C4-2B (cell line): ENCODE measurements at regions not wholly inside any gene's neighbourhood (a gene's known extent, or its start where the extent isn't known, plus 50 kb on each side); places are given as distances from the start of the nearest gene placed in this dataset.

Source experiments
- ZFX ChIP-seq: fragments of 450-650 bp; IDR thresholded peaks from 2 replicates; pipeline ENCODE4 v1.6.1; 2017
- TF ChIP-seq, protein P1 (sequence below): fragments of 450-650 bp; conservative IDR thresholded peaks from 2 replicates; pipeline ENCODE4 v1.5.1; 2017; ENCODE audit warnings: mild to moderate bottlenecking

DNA sequence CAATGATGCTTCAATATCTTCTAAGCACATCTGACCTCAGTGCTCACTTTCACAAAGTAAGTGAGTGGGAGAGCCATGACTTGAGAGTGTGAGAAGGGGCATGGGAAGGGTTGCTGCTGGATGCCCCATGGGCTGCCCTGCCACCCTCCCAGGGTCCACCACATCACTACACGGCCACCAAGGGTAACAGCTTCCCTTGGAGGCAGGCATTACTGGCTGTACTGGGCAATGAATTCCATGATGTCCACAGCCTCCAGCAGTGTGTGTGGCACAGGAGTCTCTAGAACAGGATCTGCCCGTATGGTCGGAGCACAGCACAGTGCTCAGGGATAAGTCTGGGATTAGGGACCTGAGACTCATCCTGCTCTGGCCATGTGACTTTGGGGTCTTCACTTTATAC is 481.0 kb upstream of the MYT1L start:
- TF ChIP-seq, protein P1, sequence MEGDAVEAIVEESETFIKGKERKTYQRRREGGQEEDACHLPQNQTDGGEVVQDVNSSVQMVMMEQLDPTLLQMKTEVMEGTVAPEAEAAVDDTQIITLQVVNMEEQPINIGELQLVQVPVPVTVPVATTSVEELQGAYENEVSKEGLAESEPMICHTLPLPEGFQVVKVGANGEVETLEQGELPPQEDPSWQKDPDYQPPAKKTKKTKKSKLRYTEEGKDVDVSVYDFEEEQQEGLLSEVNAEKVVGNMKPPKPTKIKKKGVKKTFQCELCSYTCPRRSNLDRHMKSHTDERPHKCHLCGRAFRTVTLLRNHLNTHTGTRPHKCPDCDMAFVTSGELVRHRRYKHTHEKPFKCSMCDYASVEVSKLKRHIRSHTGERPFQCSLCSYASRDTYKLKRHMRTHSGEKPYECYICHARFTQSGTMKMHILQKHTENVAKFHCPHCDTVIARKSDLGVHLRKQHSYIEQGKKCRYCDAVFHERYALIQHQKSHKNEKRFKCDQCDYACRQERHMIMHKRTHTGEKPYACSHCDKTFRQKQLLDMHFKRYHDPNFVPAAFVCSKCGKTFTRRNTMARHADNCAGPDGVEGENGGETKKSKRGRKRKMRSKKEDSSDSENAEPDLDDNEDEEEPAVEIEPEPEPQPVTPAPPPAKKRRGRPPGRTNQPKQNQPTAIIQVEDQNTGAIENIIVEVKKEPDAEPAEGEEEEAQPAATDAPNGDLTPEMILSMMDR: no peak
- no peak for TF ChIP-seq ZFX
